HG03139 (cell line): ENCODE measurements at regions not wholly inside any gene's neighbourhood (a gene's known extent, or its start where the extent isn't known, plus 50 kb on each side); places are given as distances from the start of the nearest gene placed in this dataset.
"Not testable (repeated sequence)": the region's sequence is repeated elsewhere in the genome, so short reads cannot be mapped to it uniquely, and the experiment has no call there.

ENCODE experiments used
- ATAC-seq: cut with Tn5 transposase; IDR thresholded peaks from one replicate; pipeline ENCODE4 v1.9.1; 2021; ENCODE audit not compliant: unreplicated experiment

DNA sequence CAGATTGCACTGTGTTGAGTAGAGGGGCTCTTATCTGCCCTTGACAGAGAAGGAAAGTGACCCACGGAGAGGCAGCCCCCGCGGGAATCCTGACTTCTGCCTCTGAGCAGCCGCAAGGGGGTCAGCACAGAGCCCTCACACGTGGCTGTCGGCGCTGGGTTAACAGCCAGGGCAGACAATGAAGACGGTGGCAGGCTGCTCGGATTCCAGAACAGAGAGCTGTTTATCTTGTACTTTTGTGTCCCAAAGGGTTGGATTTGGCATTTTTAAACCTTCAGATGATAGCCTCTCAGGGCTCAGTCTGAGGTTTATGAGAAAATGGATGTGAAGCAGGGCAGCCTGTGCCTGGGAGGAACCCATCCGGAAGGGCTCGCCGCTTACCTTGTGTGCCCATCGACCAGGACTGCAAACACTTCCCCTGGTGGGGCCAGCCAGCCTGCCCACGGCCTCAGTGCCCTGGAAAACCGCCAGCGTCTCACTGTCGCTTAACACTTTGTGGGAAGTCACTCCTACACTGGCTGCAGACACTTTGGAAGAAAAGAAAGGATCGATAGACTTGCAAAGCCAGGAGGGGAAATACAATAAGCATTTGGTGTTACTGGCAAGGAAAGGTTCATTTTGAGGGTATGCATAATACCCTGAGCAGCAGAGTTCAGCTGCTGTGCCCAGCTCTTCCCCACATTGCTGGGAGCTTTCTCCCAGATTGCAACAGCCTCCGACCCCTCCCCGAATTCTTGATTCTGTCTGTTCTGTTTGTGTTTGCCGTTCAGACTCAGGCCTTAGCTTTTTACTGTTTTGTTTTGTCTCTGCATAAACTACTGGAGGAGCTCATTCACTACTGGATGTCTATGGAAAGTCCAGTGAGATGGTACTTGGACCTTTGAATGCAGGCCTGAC, 325.3 kb upstream of the MYT1L start:
- no peak for ATAC-seq

DNA sequence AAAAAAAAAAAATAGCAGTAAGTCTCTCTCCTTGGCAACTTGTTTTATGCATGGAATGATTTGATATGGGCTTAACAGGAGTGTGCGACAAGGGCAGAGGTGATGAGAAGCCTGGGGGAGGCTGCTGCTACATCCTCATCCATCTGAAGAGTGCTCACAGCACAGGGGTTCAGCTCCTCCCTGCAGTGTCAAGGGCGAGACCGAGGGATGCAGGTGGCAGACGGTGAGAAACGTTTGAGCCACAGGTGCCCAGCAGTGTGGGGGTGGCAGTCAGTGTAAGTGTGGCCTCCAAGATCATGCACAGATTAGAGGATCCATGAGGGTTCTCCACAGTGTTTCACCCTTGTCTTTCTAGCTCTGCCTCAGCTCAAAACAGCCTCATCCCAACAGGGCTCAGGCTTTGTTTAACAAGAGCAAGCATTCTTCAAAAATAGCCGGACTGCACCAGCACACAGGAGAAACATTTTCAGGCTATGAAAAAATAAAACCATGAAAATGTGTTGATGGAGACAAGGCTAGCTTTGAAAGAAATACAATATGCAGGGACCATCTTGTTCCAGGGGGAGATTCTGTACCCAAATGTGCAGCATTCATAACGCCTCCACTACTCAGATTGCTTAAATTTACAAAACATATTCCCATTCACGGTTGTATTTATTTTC, 324.5 kb upstream of the MYT1L start:
- ATAC-seq, result no peak

GRCh38 chr2:2653231-2653630, 322.2 kb upstream of the MYT1L start:
- ATAC-seq, result no peak

DNA sequence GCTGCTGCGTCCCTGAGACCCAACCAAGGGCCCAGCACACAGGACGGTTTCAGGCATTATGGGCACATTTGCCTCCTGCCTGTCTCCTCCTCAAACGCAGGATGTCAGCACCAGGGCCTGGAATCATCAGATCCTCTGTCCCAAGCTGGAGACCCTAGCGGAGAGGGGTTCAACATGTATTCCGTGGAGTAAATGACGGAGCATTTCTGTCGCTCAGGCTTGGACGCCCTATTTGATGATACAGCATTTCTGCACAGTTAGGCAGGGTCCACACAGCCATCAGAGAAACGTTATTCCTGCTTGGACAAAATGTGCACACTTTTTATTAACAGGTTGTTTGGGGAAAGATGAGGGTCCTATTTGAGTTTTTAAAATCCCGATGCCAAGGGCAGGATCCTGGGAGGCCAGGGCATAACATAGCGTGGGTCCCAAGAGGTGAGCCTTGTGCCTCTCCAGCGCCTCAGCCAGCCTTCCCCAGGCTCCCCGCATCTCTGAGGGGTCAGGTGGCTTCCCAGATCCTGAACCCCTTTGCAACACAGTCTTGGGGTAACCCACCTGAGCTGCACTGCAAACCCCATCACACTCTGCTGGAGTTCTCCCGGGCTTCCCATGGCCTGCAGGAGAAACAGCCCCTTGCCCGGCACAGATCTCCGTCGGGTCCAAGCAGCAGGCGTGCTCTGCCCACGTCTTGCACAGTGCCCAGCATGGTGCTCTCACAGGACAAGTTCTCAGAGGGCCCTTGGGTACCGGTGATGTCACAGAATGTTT, 319.7 kb upstream of the MYT1L start:
- no peak for ATAC-seq

- ATAC-seq, result no peak
Measured at GRCh38 chr2:2649109-2650072, 318.3 kb upstream of the MYT1L start.

DNA sequence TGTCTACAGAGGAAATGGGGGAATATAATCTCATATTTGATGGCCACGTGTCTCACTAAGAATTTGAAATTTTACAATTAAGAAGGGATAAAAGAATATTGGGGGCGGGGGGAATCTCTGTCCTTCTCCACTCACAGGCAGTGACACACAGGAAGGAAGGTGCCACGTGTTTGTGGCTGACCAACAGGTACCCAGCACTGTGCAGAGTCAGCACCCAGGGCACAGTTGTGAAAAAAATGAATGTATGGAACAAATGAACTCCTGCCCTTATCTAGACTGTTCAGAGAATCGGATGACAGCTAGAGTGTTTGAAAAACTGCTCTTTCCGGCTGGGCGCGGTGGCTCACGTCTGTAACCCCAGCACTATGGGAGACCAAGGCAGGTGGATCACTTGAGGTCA, 317.0 kb upstream of the MYT1L start:
- ATAC-seq, result no peak

- ATAC-seq, result no peak
Measured at GRCh38 chr2:2647141-2647541, 316.1 kb upstream of the MYT1L start.

- peak; percentile 72 for ATAC-seq
Measured at GRCh38 chr2:2646433-2647051, 315.5 kb upstream of the MYT1L start.

DNA sequence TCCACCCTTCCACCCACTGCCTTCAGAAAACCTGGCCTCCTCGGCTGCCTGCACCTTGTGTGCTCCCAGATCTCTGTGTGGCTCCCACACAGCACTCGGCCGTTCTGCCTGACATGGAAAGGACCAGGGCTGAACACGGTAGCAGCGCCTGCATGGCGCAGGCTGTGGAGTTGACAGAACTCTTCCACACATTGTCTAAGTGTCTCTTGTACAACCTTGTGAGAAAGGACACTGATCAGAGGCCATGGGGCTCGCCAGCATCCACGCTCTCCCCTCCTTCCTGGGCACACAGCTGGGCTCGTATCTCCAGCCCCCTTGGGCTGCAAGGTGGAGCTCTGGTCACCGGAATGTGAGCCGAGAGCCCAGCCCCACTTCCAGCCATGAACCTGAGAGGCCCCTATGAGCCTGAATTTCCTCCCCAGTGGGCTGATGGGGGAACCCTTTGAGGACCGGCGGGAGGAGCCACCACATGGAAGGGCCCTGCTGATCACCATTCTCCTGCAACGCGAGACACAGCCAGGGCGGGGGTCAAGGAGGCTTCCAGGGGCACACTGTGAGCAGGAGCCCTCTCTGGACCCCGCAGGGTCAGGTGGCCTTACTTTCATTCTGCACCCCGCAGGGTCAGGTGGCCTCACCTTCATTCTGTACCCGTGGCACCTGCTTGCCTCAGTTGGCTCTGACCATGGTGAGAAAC, 314.2 kb upstream of the MYT1L start:
- ATAC-seq, result no peak

- ATAC-seq, result not testable (repeated sequence)
Measured at GRCh38 chr2:2644751-2645150, 313.7 kb upstream of the MYT1L start.

DNA sequence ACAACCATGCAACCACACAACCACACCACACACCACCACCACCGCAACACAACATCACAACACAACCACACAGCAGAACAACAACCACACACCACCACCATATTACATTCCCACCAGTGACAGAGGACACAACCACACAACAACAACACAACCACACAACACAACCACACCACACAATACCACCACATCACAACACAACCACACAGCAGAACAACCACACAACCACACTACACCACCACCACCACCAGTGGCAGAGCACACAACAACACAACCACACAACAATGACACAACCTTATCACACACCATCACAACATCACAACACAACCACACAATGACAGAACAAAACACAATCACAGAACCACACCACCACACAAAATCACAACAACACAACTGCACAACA, 313.0 kb upstream of the MYT1L start:
- no peak for ATAC-seq

DNA sequence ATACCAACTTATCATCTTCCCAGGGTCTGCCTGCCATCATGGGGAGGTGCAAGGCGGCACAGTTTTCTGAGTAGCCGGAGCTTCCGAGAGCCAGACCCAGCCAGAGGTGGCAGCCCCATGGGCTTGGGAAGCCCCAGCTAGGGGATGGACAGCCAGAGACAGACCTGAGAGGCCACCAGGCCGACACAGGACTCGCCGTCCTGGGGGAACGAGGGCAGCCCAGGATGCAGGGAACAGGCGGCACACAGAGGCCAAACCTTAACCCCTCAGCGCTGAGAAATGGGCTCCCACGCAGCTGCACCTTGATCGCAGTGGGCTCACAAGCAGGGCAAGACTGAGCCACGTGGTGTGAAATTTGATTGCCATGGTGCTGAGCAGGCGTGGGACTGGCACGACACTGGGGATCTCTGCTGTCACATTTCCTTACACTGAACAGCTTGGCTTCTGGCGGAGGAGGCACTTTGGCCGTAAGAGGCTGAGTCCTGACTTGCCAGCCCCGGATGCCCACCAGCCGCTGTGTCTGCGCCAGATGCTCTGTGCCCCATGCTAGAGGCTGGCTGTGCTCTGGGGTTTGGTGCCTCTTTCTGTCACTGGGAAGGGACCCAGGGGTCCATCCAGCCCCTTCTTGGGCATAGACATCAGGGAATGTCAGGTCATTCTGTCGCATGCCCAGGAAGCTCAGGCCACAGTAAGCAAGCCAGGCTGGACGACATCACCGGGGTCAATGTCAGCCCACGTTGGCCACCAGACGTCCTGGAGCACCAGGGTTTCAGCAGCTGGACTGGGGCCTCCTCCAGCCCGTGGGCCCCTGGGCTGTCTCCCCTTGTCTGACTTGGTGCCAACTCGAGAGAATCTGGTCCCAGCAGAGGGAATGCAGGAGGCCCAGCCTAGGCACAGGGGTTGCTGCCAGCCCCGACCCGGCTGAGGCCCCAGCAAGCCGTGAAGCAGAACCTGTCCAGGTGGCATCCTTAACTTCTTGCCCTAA, 312.1 kb upstream of the MYT1L start:
- no peak for ATAC-seq

GRCh38 chr2:2641541-2642410, 310.7 kb upstream of the MYT1L start:
- no peak for ATAC-seq

GRCh38 chr2:2640818-2641217, 309.7 kb upstream of the MYT1L start:
- no peak for ATAC-seq

DNA sequence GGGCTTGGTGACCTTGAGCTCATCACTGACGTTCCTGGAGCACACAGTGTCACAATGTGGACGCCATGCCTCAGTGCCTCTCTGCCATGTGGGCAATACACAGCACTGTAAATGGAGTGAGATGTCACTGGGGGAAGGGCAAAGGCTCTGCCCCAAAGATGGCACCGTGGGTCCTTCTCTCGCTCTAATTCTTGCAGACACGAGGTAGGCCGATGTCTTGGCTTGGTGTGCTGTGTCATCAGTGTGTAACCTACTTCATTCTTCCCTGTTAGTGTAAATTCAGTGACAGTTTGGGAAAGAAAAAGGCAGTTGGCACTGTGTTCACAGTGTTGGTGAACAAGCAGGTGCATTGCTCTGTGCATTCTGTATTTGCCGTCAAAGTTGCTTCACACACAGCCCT, 309.3 kb upstream of the MYT1L start:
- no peak for ATAC-seq

- ATAC-seq, result no peak
Measured at GRCh38 chr2:2639251-2640139, 308.4 kb upstream of the MYT1L start.
